EH (cell line): ENCODE measurements at regions not wholly inside any gene's neighbourhood (a gene's known extent, or its start where the extent isn't known, plus 50 kb on each side); places are given as distances from the start of the nearest gene placed in this dataset.

Source experiments
- DNase-seq: peaks from one replicate; pipeline ENCODE4 v3.0.0-alpha.2; 2015; ENCODE audit warnings: low read depth

GRCh38 chr6:148044921-148045320, 297.7 kb upstream of the SASH1 start:
- DNase-seq = peak; percentile 46

GRCh38 chr6:148053209-148053608, 289.4 kb upstream of the SASH1 start:
- DNase-seq = no peak

- DNase-seq = no peak
Observed at GRCh38 chr6:148053796-148054195, 288.8 kb upstream of the SASH1 start.

- no peak for DNase-seq
Observed at GRCh38 chr6:148054219-148054618, 288.4 kb upstream of the SASH1 start.

- no peak for DNase-seq
Observed at GRCh38 chr6:148055419-148055818, 287.2 kb upstream of the SASH1 start.

- no peak for DNase-seq
Observed at GRCh38 chr6:148059869-148060268, 282.8 kb upstream of the SASH1 start.

- peak; percentile 93 for DNase-seq
Observed at GRCh38 chr6:148064406-148065134, 278.1 kb upstream of the SASH1 start.

- no peak for DNase-seq
Observed at GRCh38 chr6:148068437-148069061, 274.1 kb upstream of the SASH1 start.

GRCh38 chr6:148069256-148069655, 273.4 kb upstream of the SASH1 start:
- peak; percentile 26 for DNase-seq

GRCh38 chr6:148074291-148074690, 268.3 kb upstream of the SASH1 start:
- DNase-seq = no peak

GRCh38 chr6:148074738-148075137, 267.9 kb upstream of the SASH1 start:
- no peak for DNase-seq

- no peak for DNase-seq
Observed at GRCh38 chr6:148075352-148075751, 267.3 kb upstream of the SASH1 start.

- DNase-seq = no peak
Observed at GRCh38 chr6:148076051-148076450, 266.6 kb upstream of the SASH1 start.

GRCh38 chr6:148080315-148080714, 262.3 kb upstream of the SASH1 start:
- no peak for DNase-seq

GRCh38 chr6:148081076-148081475, 261.6 kb upstream of the SASH1 start:
- no peak for DNase-seq

- DNase-seq = no peak
Observed at GRCh38 chr6:148082044-148082443, 260.6 kb upstream of the SASH1 start.

GRCh38 chr6:148082696-148083095, 259.9 kb upstream of the SASH1 start:
- DNase-seq = peak; percentile 7

- DNase-seq = peak; percentile 79
Observed at GRCh38 chr6:148085631-148086331, 256.9 kb upstream of the SASH1 start.

- peak; percentile 12 for DNase-seq
Observed at GRCh38 chr6:148086386-148086785, 256.3 kb upstream of the SASH1 start.

- DNase-seq = no peak
Observed at GRCh38 chr6:148086843-148087242, 255.8 kb upstream of the SASH1 start.

- DNase-seq = no peak
Observed at GRCh38 chr6:148087659-148088058, 255.0 kb upstream of the SASH1 start.

- DNase-seq = no peak
Observed at GRCh38 chr6:148090326-148090725, 252.3 kb upstream of the SASH1 start.

GRCh38 chr6:148091394-148091793, 251.2 kb upstream of the SASH1 start:
- DNase-seq = no peak
